ENCODE measurements at regions not wholly inside any gene's neighbourhood (a gene's known extent, or its start where the extent isn't known, plus 50 kb on each side); places are given as distances from the start of the nearest gene placed in this dataset.
A peak's percentile ranks its signal among the peaks of the same experiment; 100 is the strongest.

DNA sequence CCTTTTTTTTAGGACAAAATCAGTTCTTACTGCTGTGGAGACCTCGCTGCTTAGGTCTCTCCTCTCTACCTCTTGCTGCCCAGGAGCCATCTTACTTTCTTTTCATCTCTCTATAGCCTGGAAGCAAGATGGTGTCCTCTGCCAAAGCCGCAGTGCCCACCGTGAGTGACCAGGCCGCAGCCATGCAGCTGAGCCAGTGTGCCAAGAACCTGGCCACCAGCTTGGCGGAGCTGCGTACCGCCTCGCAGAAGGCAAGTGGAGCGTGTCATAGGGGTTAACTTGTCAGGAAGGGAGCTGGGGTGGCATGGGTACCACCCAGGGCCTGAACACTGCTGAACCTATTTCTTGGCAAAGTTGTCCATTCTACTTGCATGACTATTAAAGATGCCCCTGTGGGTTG lies 320.3 kb upstream of the TPM1 start:
- DNase-seq = no peak

DNA sequence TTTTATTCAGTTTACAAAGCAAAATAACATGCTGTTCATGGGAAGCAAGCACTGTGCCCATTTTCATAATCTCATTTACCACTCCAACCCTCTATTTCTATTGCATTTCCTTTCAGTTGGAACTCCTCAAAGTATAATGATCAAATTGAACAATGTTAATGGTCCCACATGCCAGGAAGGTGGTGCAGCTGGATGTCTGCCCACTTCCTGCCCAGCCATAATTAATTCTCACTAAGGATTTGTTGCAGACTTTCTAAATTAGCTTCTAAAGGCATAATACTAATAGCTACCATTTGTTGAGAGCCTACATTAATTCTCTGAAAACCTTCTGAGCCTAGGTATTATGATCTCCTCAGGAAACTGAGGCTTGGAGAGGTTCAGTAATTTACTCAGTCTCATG lies 316.1 kb upstream of the TPM1 start:
- no peak for DNase-seq

DNA sequence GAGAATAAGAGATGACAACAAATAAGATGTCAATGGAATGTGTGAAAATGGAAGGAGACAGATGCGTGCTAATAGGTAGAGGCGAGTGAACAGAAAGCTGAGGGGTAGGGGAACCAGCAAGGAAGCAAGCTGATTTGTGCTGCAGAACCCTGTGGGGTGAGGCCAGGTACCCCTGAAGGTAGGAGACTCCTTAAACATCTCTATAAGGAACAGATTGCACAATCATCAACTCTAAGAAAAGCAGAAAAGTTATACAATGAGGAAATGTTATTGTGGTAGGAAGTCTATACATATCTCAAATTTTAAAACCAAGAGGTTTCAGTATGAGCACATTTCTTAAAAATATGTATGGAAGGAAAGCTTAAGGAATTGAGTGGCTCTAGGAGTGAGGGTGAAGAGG lies 315.0 kb upstream of the TPM1 start:
- no peak for DNase-seq

- DNase-seq = no peak
Observed at GRCh38 chr15:62730825-62731224, 311.7 kb upstream of the TPM1 start.

- DNase-seq = no peak
Observed at GRCh38 chr15:62732078-62732477, 310.5 kb upstream of the TPM1 start.

DNA sequence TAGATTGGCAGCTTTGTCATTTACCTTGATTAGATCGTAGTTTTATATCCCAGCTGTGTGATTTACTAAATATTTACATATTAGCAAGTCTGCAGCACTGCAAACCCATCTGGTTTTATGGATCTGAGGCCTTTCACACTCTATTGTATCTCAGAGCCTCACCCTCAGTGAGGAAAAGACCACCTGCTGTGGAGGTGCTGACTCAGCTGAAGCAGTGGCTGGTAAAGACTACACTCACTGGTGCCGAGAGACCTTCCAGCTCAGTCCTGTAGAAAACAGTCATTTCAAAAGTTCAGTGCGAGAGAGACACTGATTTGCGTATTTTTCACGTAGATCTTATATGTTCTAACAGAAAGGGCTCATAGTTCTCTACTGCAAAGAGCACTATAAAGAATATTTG lies 307.8 kb upstream of the TPM1 start:
- DNase-seq = no peak

DNA sequence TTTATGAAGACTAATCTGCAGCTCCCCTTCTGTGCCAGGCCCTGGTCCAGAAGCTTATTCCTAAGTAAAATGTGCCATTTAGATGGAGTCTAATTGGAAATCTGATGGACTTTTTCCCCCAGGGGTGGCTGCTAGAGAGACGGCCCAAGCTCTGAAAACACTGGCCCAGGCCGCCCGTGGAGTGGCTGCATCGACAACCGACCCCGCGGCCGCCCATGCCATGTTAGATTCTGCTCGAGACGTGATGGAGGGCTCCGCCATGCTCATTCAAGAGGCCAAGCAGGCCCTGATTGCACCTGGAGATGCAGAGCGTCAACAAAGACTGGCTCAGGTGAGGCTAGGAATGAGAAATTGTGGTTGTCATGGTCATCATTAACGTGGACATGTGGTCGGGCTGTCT lies 305.8 kb upstream of the TPM1 start:
- DNase-seq = no peak

GRCh38 chr15:62737551-62737950 lies 305.0 kb upstream of the TPM1 start:
- no peak for DNase-seq

DNA sequence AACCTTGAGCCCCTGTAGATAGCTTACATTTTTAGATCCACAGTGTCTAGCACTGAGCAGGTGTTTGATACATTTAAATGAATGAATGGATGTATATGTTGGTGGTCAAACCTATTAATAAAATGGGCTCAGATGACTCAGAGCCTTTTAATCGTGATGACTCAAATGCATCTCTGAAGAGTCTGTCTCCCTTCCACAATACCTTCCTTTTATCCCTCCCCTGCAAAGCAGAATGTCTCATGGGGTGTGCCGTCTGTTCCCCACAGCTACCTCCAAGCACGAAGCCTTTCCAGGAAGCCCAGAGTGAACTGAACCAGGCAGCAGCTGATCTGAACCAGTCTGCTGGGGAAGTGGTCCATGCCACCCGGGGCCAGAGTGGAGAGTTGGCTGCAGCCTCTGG lies 303.5 kb upstream of the TPM1 start:
- no peak for DNase-seq

DNA sequence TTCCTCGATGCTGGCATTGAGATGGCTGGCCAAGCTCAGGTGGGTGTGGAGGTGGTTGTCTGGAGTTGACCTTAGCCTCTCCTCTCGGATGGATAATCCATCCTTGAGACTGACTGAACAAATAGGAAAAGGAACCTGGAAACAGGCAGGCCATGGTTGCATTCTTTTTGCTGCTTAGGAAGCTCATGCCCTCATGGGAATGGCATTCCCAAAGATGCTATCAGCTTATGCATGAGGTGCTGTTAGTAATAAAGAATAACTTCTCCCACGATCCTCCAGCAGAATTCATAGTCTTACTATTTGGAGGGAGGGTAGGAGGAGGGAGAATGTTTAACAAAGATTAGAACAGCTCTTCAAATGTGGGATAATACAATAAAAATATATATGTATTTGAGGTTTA lies 303.0 kb upstream of the TPM1 start:
- no peak for DNase-seq

DNA sequence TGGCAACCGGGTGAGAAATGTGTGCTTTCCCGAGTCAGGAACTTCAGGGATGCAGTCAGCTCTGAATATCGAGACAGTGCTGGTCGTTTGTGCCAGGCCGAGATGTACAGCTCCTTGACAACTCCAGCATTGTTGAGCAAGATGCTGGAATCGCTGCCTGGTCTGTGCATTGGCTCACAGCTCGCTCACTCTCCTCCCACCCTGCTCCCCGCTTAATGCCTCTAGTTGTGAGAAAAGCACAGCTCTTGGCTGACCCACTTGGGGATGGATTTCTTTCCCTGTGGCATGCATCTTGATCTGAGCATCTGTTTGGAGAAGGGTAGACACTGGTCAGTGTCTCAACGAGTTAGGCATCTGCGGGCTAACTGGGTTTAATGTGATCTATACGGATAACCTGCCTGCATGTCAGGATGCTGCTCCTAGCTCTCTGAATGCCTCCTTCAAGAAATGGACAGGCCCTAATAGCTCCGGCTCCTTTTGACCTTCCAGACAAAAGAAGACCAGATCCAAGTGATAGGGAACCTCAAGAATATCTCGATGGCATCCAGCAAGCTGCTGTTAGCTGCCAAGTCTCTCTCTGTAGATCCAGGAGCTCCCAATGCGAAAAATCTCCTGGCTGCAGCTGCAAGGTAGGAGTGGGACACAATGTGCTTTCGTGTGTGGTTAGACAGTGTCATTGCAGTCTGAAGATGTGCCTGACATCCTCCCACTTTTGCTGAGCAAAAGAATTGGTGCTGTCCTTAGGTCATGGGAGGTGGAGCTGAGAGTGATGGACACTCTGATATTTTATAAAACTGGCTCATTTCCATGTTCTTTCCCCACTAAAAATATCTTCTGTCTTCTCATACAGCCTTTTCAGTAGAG lies 302.2 kb upstream of the TPM1 start:
- no peak for DNase-seq

- no peak for DNase-seq
Observed at GRCh38 chr15:62741106-62741505, 301.4 kb upstream of the TPM1 start.

- peak; percentile 6 for DNase-seq
Observed at GRCh38 chr15:62742409-62743171, 300.0 kb upstream of the TPM1 start.

GRCh38 chr15:62745621-62746225 lies 296.8 kb upstream of the TPM1 start:
- no peak for DNase-seq

DNA sequence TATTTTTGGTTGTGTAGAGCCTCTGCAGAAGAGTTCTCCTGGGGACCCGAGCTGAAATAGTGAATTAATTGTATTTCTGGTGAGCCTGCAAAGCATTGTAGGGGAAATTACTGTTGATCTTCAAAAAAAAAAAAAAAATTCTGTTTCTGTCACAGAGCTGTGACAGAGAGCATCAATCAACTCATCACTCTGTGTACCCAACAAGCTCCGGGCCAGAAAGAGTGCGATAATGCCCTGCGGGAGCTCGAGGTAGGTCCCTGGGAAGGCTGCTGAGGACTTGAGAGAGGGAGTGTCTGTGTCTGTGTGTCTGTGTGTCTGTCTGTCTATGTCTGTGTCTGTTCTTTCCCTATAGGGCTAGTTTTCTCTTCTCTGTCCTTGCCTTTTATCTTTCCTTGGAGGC lies 294.4 kb upstream of the TPM1 start:
- DNase-seq = no peak

DNA sequence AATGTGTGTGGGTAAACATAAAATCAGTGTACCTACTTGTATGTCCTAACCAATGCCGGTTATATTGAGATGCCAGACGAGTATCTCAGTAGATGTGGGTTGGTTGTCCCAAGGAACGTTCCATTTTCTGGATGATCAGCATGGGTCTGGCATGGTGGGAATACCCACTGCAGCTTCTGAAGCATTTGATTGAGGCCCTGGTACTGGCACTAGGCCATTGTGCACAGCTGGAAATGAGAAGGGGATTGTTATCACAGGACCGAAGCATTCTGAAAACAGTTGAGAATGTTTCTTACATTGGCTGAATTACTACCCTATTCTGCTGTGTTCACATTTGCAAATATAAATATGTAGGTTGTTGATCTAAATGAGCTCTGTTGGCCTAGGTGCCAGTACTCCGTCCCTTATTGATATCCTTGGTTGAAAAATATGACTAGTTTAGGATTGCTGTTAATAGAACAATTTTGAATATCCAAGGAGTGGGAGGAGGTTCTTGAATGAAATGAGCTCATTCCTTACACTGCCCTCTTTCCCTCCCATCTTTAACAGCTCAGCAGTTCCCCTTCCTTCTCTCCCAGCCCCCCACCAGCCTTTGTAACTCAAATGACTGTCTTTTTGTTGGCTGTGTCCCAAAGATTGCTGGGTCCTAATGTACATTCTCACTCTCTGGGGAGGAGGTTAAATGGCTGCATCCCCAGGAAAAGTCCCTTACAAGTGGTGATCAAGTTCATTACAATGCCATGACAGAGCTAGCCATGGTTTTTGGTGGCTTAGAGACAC lies 293.3 kb upstream of the TPM1 start:
- DNase-seq = no peak

DNA sequence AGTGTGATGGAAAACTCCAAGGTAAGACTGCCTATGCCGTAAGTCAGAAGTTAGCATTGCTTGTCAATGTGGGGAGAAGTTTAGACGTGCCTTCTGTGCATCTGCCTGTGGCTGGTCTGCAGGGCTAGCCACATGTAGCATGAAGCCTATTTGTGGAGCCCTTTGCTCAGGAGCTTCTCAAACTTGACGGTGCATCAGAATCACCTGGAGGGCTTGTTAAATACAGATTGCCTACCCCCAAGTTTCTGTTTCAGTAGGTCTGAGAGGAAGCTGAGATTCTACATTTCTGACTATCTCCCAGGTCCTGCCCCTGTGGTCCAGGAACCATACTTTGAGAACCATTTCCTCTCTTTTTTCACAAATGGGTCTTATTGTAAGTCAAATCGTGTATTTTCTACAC lies 292.1 kb upstream of the TPM1 start:
- DNase-seq = no peak

DNA sequence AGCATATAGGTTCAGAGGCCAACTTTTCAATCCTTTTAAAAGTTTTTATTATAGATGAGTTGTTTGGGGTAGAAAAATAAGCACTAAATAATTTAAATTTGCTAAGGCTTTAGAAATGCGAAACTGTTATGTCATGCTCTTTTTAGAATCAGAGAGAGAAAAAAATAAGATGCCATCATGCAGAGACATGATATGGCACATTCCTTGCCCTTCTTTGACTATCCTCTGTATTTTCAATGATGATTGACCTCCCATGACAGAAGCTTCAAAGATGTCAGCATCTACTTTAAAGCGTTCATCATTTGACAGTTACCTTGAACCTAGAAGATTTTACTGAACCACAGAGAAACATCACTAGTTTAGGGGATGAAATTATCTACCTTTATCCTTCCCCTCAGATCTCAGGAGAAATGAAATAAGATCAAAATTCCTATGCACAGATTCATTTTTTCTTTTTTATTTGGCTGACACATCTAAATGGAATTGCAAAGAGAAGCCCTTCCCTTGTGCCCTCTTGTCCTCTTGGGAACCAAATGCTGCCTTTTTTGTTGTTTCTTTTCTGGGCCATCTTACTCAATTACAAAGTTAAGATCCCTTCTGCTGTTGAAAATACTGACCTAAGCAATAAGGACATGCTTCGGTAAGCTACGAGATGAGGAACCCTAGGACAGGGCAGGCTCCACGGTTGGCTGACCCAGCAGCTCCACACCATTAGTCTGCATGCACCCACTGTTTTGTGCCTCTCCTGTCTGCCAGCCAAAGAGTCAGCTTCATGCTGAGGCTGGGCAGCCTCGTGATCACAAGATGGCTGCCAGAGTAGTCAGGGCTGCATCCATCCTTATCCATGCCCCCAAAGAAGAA lies 289.7 kb upstream of the TPM1 start:
- no peak for DNase-seq

- no peak for DNase-seq
Observed at GRCh38 chr15:62753518-62754221, 288.9 kb upstream of the TPM1 start.

DNA sequence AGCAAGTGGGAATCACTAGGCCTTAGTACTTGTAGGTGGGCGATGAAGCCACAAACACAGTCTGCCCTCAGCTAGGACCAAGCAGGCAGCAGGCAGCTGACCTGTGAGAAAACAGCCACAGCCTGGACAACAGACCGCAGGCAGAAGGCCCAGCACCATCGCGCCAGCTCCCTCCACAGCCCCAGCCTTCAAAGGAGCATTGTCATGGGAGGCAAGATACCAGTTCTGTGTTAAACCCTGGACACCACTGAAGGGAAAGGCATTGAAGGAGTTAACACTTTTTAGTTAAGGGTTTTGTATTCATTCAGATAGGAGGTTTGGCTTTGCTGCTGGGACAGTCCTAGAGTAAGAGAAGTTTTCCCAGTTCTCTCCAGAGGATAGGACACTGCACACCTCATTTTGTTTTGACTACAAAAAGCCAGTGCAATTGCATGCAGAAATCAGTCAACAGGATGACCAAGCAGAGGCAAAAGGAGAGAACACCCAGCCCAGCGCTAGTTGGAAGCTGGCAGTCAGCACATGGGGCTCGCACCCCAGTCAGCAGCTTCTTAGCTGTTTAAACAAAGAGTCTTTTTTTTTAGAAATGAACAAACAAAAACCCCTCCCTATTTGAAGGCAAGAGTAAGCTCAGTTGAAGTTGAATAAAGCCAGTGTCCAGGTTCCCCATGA lies 286.1 kb upstream of the TPM1 start:
- no peak for DNase-seq

DNA sequence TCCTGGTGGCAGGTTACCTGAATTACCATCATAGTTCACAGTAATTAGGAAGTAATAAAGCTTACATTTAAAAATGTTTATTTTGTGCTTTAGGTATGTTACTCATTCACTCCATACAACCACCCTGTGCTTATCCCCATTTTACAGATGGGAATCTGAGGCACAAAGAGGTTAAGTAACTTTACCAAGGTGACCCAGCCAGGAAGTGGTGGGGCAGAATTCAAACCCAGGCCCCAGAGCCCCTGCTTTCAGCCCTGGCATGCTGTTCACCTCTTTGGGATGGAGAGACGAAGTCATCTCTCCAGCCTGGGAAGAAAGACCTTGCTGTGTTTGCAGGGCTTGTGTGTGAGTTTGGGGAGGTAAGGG lies 285.6 kb upstream of the TPM1 start:
- no peak for DNase-seq
